Epithelial cell of prostate (primary cell): ENCODE measurements at regions not wholly inside any gene's neighbourhood (a gene's known extent, or its start where the extent isn't known, plus 50 kb on each side); places are given as distances from the start of the nearest gene placed in this dataset.

ENCODE experiments used
- DNase-seq: peaks from one replicate; pipeline ENCODE4 v3.0.0-alpha.2; 2011; ENCODE audit warnings: low read depth, low spot score
- H3K27ac ChIP-seq: fragments of 450-650 bp; 2 replicates; pipeline ENCODE4 v1.5.1; 2017; ENCODE audit warnings: mild to moderate bottlenecking

DNA sequence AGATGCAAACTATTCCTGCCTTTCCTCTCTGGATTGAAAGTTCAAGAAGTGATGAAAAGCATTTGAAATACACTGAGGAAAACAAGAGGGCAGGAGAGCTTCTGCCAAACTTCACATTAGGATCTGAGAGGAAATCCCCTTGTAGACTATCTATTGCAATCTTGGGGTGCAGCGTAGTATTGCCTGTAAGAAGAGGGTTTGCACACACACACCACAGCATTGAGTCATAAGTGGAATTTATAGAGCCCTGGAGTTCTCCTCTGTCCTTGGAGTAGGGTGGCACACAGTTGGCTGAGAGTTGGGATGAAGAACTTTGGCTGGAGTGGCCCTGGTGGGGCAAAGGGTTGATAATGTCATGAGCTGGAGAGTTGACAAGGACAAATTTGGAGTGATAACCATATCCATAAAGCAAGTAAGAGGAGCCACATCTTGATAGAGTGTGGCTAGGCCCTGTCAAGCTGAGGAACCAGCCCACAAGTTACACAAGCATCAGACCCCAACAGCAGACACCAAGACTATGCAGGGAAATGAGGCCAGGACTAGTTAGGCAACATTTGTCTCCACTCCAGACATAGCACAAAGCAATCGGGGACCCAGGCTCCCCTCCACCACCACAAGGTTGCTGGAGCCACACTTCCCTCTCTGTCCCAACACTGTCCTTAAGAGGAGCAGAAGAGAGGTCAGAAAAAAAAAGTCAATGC, 520.9 kb downstream of the KLF5 start:
- H3K27ac ChIP-seq = no peak overlapping the region
- no peak for DNase-seq

- no peak for DNase-seq
- no peak overlapping the region for H3K27ac ChIP-seq
Observed at GRCh38 chr13:73578251-73578875, 519.6 kb downstream of the KLF5 start.

DNA sequence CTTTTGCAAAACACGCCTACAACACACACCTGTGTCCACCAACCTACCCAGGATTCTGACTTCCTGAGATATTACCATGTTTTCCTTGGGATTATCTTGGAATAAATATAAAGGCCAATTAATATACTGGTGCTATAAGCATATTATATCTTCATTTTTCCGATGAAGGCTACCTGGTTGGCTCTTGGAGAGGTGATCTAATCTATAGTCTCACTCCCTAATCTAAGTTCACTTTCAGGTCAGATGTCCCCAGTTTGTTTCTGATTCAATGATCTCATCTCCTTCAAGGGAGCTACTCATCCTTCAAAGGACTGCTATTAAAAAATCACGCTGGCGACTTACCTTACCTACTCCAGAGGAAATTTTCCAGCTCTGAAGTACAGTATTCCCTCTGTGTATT, 517.5 kb downstream of the KLF5 start:
- DNase-seq = no peak
- H3K27ac ChIP-seq = no peak overlapping the region

GRCh38 chr13:73572824-73573223, 514.0 kb downstream of the KLF5 start:
- no peak overlapping the region for H3K27ac ChIP-seq
- DNase-seq = no peak

DNA sequence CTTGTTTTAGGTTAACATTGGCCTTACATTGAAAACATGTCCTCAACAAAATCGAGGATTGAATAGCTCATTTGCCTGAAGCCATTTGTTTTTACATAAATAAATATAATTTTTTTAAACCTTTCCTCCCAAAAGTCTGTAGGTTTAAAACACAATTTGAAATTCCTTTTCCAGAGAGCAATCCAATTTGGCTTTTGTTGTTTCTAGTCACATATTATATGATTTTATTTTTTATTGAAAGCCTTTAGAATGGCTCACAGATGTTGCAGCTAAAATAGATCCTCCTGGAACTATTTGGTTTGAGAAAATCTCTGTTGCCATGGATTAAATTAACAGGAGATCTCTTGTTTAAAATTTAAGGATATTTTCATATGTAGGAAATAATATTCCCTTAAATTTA, 512.6 kb downstream of the KLF5 start:
- no peak for DNase-seq

GRCh38 chr13:73556902-73557301, 498.1 kb downstream of the KLF5 start:
- no peak for DNase-seq
- no peak overlapping the region for H3K27ac ChIP-seq

More for the DNA sequence above, 512.6 kb downstream of the KLF5 start:
- no peak overlapping the region for H3K27ac ChIP-seq

- H3K27ac ChIP-seq = no peak overlapping the region
Observed at GRCh38 chr13:73556128-73556527, 497.3 kb downstream of the KLF5 start.

GRCh38 chr13:73551736-73552135, 492.9 kb downstream of the KLF5 start:
- H3K27ac ChIP-seq = no peak overlapping the region
- DNase-seq = no peak

More at GRCh38 chr13:73556128-73556527, 497.3 kb downstream of the KLF5 start:
- no peak for DNase-seq

GRCh38 chr13:73549717-73550116, 490.9 kb downstream of the KLF5 start:
- H3K27ac ChIP-seq = no peak overlapping the region
- no peak for DNase-seq

GRCh38 chr13:73548449-73548848, 489.6 kb downstream of the KLF5 start:
- no peak overlapping the region for H3K27ac ChIP-seq
- no peak for DNase-seq

DNA sequence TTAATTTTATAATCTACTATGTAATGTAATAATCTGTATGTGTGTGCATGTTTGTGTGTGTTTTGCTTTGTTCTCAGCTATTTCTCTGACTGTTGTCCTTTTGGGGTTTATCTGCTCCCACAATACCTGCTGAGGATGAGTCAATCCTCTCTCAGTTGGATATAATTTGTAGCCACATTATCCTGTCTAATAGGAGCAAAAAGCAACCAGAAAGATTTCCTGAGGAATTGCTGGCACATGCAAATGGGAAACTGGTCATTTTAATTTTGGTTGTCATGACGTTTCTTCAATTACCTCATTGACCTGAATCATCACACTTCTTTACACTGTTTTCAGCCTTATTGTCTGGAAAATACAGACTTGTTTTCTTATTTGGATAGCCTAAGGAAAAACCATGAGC, 488.4 kb downstream of the KLF5 start:
- DNase-seq = no peak
- peak overlapping the region; percentile 14 for H3K27ac ChIP-seq

- no peak for DNase-seq
- no peak overlapping the region for H3K27ac ChIP-seq
Observed at GRCh38 chr13:73544175-73544574, 485.4 kb downstream of the KLF5 start.

DNA sequence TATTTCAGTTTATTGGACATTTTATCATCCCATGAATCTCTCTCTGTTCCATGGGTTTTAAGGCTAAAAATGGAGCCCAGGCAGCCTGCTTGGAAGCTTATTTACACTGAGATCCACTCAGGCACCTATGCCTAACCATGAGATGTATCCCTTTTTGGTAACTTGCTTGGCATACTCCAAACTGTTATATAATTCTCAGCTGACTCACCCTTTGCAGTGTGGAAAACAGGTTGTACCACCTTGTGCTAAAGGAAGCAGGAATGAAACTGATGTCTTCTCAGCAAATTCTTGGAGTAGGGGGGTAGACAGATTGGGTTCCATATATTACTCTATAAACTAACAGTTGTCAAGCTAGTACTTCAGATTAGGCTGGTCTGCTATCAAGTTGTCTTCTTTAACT, 483.6 kb downstream of the KLF5 start:
- peak overlapping the region; percentile 11 for H3K27ac ChIP-seq
- DNase-seq = peak; percentile 53

DNA sequence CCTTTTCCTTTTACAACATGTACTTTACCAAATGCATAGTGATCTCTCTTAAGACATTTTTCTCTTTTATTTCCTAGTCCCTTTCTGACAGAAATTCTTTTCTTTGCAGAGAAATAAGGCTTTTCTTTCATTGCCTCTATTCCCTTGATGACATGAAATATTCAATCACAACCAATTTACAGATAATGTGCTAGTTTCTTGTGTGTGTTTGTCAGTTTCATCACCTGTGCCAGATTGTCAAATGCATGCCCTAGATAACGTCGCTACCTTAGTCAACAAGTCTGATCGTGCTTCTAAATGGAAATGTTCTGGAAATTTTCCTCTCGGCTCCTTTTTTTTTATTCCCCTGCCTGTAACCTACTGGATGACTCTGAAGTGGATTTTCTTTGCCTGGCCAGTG, 478.1 kb downstream of the KLF5 start:
- H3K27ac ChIP-seq = peak overlapping the region; percentile 31
- no peak for DNase-seq

GRCh38 chr13:73535341-73535740, 476.5 kb downstream of the KLF5 start:
- H3K27ac ChIP-seq = peak overlapping the region; percentile 30
- no peak for DNase-seq

DNA sequence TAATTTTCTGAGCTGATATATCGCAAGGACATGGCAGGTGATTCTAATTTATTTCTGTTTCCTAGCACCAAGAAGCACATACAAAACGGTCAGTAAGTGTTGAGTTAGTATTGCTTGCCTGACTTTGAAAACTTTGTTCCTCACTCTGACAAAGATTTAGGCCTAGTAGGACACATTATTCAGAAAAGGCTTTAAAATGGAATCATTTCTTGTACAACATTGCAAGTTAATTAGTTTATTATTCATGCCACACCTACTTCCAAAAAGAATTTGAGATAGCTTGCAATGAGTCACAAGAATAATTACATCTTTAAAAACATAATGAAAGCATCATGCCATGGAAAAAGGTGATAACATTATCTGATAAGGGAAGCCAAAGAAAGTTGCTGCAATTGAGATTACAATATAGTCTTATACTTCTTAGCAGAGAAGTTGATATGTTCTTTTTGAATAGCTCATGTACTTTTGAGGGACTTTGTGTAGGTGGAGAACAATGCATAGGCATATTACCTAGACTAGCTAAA, 474.2 kb downstream of the KLF5 start:
- no peak for DNase-seq
- H3K27ac ChIP-seq = no peak overlapping the region

DNA sequence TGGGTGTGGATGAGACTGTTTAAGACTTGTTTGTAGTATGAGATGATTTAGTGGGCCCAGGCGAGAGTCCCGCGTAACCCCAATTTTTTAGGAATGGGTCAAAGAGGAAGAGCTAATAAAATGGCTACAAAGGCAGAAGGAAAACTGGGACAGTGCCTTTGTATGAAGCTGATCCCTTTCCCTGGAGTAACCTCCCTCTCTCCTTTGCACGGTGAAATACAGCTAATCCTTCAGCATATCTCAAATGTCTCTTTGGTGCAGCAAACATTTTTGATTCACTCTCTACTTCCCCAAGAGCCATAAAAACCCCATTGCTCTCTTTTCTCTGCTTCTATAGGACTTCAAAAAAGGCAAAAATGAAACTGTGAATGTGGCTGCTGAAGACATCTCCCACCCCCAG, 473.8 kb downstream of the KLF5 start:
- H3K27ac ChIP-seq = no peak overlapping the region
- no peak for DNase-seq

GRCh38 chr13:73531014-73531413, 472.2 kb downstream of the KLF5 start:
- no peak overlapping the region for H3K27ac ChIP-seq
- DNase-seq = no peak

DNA sequence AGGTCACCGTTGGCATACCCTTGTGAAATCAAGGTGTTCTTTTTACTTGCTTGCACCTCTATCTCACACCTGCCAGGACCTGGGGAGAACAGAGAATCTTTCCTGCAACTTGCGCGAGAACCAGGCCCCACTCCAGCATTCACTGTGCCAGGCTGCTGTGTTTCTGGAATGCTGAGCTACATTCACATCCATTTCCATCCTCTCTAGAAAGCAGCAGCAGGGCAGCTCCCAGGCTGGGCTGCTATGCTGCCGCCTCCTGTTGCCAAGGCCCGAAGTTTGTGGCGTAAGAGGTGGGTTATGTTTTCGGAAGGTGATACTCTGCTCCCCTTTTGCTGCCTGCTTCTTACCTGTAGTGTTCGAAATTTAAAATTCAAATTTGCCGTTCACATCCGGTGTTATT, 464.1 kb downstream of the KLF5 start:
- no peak overlapping the region for H3K27ac ChIP-seq
- no peak for DNase-seq

DNA sequence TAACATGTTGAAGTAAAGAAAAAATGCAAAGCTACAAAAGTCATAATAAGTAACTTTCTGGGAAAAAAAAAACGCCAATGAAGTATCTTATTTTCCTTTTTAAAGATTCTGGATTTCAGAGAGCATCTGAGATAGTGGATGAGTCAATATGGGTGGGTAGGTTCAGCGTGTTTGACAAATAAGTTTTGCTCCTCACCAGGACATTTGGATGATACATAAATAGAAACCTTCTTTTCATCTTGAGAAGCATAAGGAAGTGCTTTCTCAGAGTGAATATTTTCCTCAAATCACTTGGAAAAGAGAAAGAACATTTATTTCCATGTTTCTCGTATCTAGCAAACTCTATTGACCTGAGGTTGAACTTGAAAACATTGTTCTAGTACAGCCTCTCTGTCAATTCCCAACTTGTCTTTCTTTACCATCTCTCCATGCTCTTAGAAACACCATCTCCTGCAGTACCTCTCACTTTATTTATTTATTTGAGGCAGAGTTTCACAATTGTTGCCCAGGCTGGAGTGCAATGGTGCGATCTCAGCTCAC, 463.2 kb downstream of the KLF5 start:
- DNase-seq = no peak
- peak overlapping the region; percentile 21 for H3K27ac ChIP-seq

DNA sequence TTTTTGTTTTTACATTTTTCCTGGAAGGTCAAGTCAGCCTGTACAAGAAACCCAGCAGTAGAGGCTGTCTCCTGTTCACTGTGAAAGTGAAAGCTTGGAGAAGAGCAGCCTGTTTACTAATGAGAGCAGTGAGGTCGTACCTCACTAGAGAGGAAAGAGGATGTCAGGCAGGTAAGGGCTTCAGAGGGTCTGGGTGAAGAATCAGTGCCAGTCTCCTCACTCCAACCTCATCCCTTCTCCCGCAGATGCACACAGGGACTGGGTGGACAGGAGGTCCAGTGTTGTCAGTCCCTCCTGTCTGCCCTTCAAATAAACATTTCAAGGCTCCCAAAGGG, 462.5 kb downstream of the KLF5 start:
- H3K27ac ChIP-seq = no peak overlapping the region
- no peak for DNase-seq
